ENCODE measurements at regions not wholly inside any gene's neighbourhood (a gene's known extent, or its start where the extent isn't known, plus 50 kb on each side); places are given as distances from the start of the nearest gene placed in this dataset.
"Not testable (repeated sequence)": the region's sequence is repeated elsewhere in the genome, so short reads cannot be mapped to it uniquely, and the experiment has no call there.

- DNase-seq (ENCODE audit: low read depth), result not testable (repeated sequence)
These were observed 357.3 kb upstream of the WSB1 start for GRCh38 chr17:26936645-26937044.

- DNase-seq (ENCODE audit: low read depth), result not testable (repeated sequence)
These were observed 356.1 kb upstream of the WSB1 start for GRCh38 chr17:26937750-26938322.

- not testable (repeated sequence) for DNase-seq (ENCODE audit: low read depth)
These were observed 354.2 kb upstream of the WSB1 start for GRCh38 chr17:26939755-26940154.

- DNase-seq (ENCODE audit: low read depth), result not testable (repeated sequence)
These were observed 353.3 kb upstream of the WSB1 start for GRCh38 chr17:26940587-26940986.

GRCh38 chr17:26962255-26963162 lies 331.4 kb upstream of the WSB1 start:
- DNase-seq (ENCODE audit: low read depth), result no peak

- no peak for DNase-seq (ENCODE audit: low read depth)
These were observed 330.8 kb upstream of the WSB1 start for GRCh38 chr17:26963163-26963503.

- DNase-seq (ENCODE audit: low read depth), result not testable (repeated sequence)
These were observed 327.9 kb upstream of the WSB1 start for GRCh38 chr17:26965898-26966624.

GRCh38 chr17:26966625-26967179 lies 327.2 kb upstream of the WSB1 start:
- DNase-seq (ENCODE audit: low read depth), result not testable (repeated sequence)

GRCh38 chr17:26981845-26982425 lies 312.0 kb upstream of the WSB1 start:
- DNase-seq (ENCODE audit: low read depth), result not testable (repeated sequence)

GRCh38 chr17:26982563-26982962 lies 311.4 kb upstream of the WSB1 start:
- DNase-seq (ENCODE audit: low read depth), result not testable (repeated sequence)

- DNase-seq (ENCODE audit: low read depth), result not testable (repeated sequence)
These were observed 306.1 kb upstream of the WSB1 start for GRCh38 chr17:26987851-26988250.

GRCh38 chr17:26994648-26995047 lies 299.3 kb upstream of the WSB1 start:
- DNase-seq (ENCODE audit: low read depth), result not testable (repeated sequence)

GRCh38 chr17:26996146-26996916 lies 297.6 kb upstream of the WSB1 start:
- DNase-seq (ENCODE audit: low read depth), result not testable (repeated sequence)

- not testable (repeated sequence) for DNase-seq (ENCODE audit: low read depth)
These were observed 286.0 kb upstream of the WSB1 start for GRCh38 chr17:27007734-27008531.

GRCh38 chr17:27009087-27009486 lies 284.8 kb upstream of the WSB1 start:
- DNase-seq (ENCODE audit: low read depth), result no peak

- not testable (repeated sequence) for DNase-seq (ENCODE audit: low read depth)
These were observed 283.8 kb upstream of the WSB1 start for GRCh38 chr17:27010138-27010537.

- not testable (repeated sequence) for DNase-seq (ENCODE audit: low read depth)
These were observed 263.4 kb upstream of the WSB1 start for GRCh38 chr17:27030552-27030951.

GRCh38 chr17:27038676-27039075 lies 255.2 kb upstream of the WSB1 start:
- DNase-seq (ENCODE audit: low read depth), result no peak

- DNase-seq (ENCODE audit: low read depth), result not testable (repeated sequence)
These were observed 248.9 kb upstream of the WSB1 start for GRCh38 chr17:27045039-27045438.

GRCh38 chr17:27049104-27049784 lies 244.7 kb upstream of the WSB1 start:
- DNase-seq (ENCODE audit: low read depth), result no peak

Measured in stimulated activated CD8-positive, alpha-beta memory T cell treated with anti-CD3 and anti-CD28 coated beads, Interleukin-15, amount 100 ng/mL, for 1 hour (primary cell).